ENCODE measurements at regions not wholly inside any gene's neighbourhood (a gene's known extent, or its start where the extent isn't known, plus 50 kb on each side); places are given as distances from the start of the nearest gene placed in this dataset.
"Not testable (repeated sequence)": the region's sequence is repeated elsewhere in the genome, so short reads cannot be mapped to it uniquely, and the experiment has no call there.

DNA sequence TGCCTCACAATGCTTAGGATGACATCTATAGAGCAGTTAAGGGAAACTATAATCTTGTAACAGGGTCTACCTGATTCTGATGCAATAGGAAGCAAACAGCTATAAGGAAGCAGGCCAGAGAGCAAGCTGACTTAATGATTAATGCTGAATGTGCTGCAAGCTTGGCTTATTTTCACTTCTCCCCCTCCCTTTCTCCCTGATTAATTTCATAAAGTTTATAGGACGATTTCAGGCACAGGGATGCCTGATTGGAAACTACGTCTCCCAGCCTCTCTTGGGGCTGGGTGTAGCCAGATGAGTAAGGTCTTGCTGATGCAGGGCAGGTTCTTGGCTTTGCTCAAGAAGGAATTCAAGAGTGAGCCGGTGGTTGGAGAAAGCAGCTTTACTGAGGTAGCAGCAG, 82.8 kb upstream of the MRI1 start:
- no peak overlapping the region for H3K4me3 ChIP-seq (ENCODE audit: low read depth, low read length)
- TF ChIP-seq, protein P1, sequence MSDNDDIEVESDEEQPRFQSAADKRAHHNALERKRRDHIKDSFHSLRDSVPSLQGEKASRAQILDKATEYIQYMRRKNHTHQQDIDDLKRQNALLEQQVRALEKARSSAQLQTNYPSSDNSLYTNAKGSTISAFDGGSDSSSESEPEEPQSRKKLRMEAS (IDR thresholded peaks at IDR 0.05; ENCODE audit: low read depth, low read length): no peak
- no peak for TF ChIP-seq MYC (IDR thresholded peaks at IDR 0.05; ENCODE audit: low read depth, low read length)
- TF ChIP-seq, protein P2, sequence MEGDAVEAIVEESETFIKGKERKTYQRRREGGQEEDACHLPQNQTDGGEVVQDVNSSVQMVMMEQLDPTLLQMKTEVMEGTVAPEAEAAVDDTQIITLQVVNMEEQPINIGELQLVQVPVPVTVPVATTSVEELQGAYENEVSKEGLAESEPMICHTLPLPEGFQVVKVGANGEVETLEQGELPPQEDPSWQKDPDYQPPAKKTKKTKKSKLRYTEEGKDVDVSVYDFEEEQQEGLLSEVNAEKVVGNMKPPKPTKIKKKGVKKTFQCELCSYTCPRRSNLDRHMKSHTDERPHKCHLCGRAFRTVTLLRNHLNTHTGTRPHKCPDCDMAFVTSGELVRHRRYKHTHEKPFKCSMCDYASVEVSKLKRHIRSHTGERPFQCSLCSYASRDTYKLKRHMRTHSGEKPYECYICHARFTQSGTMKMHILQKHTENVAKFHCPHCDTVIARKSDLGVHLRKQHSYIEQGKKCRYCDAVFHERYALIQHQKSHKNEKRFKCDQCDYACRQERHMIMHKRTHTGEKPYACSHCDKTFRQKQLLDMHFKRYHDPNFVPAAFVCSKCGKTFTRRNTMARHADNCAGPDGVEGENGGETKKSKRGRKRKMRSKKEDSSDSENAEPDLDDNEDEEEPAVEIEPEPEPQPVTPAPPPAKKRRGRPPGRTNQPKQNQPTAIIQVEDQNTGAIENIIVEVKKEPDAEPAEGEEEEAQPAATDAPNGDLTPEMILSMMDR (IDR thresholded peaks at IDR 0.05; ENCODE audit: low read depth, low read length): no peak
- no peak for DNase-seq (ENCODE audit: low read depth)

DNA sequence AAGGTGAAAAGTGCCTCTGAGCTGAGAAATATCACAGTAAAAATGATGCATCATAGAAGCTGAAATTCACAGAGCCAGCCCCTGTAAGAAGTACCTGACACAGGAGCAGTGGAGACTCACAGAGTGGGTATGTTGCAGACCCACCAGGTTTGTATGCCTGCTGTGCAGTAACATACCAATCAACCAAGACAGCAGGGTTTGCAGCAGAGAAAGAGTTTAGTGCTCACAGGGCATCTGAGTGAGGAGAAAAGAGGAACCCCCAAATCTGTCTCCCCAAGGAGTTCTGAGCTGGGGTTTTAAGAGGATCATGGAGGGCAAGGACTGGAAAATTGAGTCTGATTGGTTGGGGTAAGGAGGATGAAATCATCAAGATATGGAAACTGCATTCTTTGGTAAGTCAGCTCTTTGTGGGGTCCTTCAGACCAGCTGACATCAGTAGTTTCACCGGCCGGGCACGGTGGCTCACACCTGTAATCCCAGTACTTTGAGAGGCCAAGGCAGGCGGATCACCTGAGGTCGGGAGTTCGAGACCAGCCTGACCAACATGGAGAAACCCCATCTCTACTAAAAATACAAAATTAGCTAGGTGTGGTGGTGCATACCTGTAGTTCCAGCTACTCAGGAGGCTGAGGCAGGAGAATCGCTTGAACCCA, 83.5 kb upstream of the MRI1 start:
- H3K4me3 ChIP-seq (ENCODE audit: low read depth, low read length); DNase-seq (ENCODE audit: low read depth): not testable (repeated sequence)

DNA sequence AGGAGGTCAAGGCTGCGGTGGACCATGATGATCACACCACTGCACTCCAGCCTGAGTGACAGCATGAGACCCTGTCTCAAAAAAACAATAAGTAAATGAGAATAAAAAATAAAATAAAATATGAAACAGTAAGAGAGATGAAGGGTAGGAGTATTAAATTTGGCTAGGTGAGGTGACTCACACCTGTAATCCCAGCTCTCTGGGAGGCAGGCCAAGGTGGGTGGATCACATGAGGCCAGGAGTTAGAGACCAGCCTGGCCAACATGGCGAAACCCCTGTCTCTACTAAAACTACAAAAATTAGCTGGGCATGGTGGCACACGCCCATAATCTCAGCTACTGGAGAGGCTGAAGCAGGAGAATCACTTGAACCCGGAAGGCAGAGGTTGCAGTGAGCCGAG, 87.4 kb upstream of the MRI1 start:
- not testable (repeated sequence) for H3K4me3 ChIP-seq (ENCODE audit: low read depth, low read length); DNase-seq (ENCODE audit: low read depth)

DNA sequence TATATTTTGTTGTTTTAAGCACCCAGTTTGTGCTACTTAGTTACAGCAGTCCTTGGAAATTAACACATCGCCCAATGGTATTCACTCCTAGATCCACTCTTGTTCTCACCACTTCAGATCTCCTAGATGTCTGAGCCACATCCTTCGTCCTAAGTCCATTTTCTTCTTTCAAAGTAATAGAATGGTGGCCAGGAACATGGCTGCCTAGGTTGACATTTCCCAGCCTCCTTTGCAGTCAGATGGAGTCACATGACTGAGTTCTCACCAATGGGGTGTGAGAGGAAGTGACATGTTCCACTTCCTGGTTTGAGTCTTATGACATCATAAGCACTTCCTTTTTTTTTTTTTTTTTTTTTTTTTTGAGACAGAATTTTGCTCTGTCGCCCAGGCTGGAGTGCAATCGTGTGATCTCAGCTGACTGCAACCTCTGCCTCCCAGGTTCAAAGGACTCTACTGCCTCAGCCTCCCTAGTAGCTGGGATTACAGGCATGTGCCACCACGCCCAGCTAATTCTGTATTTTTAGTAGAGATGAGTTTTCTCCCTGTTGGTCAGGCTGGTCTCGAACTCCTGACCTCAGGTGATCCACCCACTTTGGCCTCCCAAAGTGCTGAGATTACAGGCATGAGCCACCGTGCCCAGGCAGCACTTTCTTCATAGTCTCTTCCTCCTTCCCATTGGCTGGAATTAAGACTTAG, 91.7 kb upstream of the MRI1 start:
- TF ChIP-seq, protein P1 (IDR thresholded peaks at IDR 0.05; ENCODE audit: low read depth, low read length): 0 out of 2 replicates have a peak, but pooled peaks have one; percentile 1
- not testable (repeated sequence) for H3K4me3 ChIP-seq (ENCODE audit: low read depth, low read length)
- DNase-seq (ENCODE audit: low read depth): peak; percentile 73

DNA sequence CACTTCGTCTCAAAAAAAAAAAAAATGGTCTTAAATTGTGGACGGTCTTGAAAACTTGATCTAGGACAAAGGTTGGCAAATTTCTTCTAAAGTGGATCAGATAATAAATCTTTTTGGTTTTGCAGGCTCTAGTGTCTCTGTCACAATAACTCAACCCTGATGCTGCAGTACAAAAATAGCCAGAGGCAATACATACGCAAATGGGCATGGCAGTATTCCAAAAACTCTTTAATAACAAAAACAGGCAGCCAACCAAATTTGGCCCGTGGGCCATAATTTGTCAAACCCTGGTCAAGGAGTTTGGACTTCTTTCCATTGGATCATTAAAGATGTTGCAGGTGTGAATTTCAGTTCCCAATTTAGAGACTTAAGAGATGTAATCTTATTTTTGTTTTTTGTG, 93.5 kb upstream of the MRI1 start:
- TF ChIP-seq, protein P2 (IDR thresholded peaks at IDR 0.05; ENCODE audit: low read depth, low read length): no peak
- TF ChIP-seq POLR2A (IDR thresholded peaks at IDR 0.05; ENCODE audit: extremely low read depth, insufficient read length): no peak
- no peak for TF ChIP-seq MYC (IDR thresholded peaks at IDR 0.05; ENCODE audit: low read depth, low read length)
- TF ChIP-seq, protein P1 (IDR thresholded peaks at IDR 0.05; ENCODE audit: low read depth, low read length): no peak
- no peak for DNase-seq (ENCODE audit: low read depth)
- no peak overlapping the region for H3K4me3 ChIP-seq (ENCODE audit: low read depth, low read length)

DNA sequence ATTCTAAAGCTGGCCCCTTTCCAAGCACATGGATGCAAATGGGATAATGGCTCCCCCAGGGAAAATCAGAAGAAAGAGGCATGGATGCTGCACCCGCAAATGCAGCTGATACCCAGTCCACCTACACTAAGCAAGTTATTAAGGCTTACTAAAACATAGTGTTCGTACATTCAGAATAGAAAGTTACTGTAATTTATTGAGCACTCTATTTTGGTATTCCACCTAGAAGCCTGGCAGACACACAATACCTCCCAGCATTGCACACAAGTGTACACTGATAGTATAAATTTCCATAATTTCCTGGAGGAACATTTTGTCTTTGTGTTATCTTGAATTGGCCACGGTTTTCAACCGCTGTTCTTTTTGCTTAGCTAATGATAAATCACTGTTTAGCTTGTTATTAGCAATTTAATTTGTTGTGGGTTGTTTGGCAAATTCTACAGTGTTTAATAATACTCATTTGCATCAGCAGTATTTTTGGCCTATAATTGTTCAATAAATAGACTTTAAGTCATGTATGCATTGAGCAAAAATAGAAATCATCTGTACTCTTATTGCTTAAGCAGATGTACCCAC, 94.5 kb upstream of the MRI1 start:
- no peak for DNase-seq (ENCODE audit: low read depth)
- TF ChIP-seq, protein P1 (IDR thresholded peaks at IDR 0.05; ENCODE audit: low read depth, low read length): no peak
- no peak for TF ChIP-seq POLR2A (IDR thresholded peaks at IDR 0.05; ENCODE audit: extremely low read depth, insufficient read length)
- no peak for TF ChIP-seq MYC (IDR thresholded peaks at IDR 0.05; ENCODE audit: low read depth, low read length)
- TF ChIP-seq, protein P2 (IDR thresholded peaks at IDR 0.05; ENCODE audit: low read depth, low read length): no peak
- no peak overlapping the region for H3K4me3 ChIP-seq (ENCODE audit: low read depth, low read length)

DNA sequence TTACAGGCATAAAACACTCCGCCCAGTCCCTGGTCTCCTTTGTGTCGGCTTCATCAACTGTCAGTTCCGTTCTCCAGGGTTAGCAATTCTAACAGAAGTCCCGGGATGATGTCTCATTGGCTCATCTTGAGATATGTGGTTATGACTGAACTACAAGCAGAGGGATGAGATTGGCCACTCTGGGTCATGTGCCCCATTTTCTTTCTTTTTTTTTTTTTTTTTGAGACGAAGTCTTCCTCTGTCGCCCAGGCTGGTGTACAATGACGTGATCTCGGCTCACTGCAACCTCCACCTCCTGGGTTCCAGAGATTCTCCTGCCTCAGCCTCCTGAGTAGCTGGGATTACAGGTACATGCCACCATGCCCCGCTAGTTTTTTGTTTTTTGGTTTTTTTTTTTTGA, 95.4 kb upstream of the MRI1 start:
- no peak for DNase-seq (ENCODE audit: low read depth)
- H3K4me3 ChIP-seq (ENCODE audit: low read depth, low read length): no peak overlapping the region
- TF ChIP-seq, protein P2 (IDR thresholded peaks at IDR 0.05; ENCODE audit: low read depth, low read length): no peak
- TF ChIP-seq MYC (IDR thresholded peaks at IDR 0.05; ENCODE audit: low read depth, low read length) (no peak), POLR2A (IDR thresholded peaks at IDR 0.05; ENCODE audit: extremely low read depth, insufficient read length) (no peak)
- TF ChIP-seq, protein P1 (IDR thresholded peaks at IDR 0.05; ENCODE audit: low read depth, low read length): no peak

All from NB4 (cell line).